ENCODE measurements at regions not wholly inside any gene's neighbourhood (a gene's known extent, or its start where the extent isn't known, plus 50 kb on each side); places are given as distances from the start of the nearest gene placed in this dataset.

GRCh38 chr2:204278454-204278853 is 266.8 kb upstream of the PARD3B start:
- DNase-seq: no peak

DNA sequence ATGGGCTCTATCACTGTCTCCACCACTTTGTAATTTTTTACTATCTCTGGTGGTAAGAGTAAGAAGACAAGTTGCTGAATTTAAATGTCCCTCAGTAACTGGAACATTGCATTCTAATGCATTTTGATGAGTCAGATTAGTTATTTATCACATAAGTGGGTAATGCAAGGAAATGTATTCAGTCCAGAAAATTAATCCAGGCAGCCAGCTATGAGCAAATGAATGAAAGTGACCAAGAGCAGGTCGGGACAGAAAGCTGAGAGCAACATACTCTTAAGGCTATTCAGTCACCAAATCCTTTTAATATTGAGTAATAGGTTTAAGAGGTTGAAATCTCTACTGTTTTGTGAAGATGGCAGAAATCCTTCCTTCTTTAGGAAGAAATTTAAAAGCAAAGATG is 265.5 kb upstream of the PARD3B start:
- DNase-seq: no peak

- no peak for DNase-seq
Measured at GRCh38 chr2:204280262-204280668, 265.0 kb upstream of the PARD3B start.

DNA sequence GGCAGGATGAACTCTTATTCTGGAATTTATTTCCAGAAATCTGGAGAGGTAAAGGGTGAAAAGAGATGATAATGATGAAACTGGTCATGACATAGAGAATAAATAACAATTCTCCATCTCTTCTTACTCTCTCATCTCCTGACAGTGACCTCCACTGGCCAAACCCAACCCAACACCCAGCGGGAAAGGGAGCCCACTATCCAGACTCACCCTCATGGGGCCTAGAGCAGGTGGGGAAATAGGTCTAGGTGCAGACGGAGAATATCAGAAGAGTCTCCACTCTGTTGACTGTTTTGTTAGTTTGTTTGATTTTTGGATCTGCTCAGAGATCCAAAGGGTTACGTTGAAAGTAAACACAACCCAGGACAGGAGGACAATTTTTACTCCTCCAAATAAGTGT is 263.2 kb upstream of the PARD3B start:
- DNase-seq: no peak

GRCh38 chr2:204282525-204282924 is 262.8 kb upstream of the PARD3B start:
- no peak for DNase-seq

- no peak for DNase-seq
Measured at GRCh38 chr2:204289066-204289465, 256.2 kb upstream of the PARD3B start.

DNA sequence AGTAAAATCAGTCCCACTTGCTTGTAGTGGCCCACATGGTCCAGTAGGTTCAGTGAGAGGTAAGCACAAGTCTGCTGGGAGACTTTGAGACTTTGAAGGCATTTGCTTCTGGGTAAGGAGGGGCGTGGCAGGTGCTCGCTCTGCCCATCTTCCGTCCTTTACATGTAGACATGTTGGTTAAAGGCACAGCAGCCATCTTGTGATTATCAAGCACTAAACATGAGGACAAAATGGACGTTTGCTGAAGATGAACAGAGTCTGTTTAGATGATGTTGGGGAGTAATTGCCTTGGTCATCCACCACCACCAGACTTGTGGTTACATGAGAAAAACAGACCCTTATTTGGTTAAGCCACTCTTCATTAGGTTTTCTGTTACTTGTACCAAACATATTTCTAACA is 252.8 kb upstream of the PARD3B start:
- no peak for DNase-seq

DNA sequence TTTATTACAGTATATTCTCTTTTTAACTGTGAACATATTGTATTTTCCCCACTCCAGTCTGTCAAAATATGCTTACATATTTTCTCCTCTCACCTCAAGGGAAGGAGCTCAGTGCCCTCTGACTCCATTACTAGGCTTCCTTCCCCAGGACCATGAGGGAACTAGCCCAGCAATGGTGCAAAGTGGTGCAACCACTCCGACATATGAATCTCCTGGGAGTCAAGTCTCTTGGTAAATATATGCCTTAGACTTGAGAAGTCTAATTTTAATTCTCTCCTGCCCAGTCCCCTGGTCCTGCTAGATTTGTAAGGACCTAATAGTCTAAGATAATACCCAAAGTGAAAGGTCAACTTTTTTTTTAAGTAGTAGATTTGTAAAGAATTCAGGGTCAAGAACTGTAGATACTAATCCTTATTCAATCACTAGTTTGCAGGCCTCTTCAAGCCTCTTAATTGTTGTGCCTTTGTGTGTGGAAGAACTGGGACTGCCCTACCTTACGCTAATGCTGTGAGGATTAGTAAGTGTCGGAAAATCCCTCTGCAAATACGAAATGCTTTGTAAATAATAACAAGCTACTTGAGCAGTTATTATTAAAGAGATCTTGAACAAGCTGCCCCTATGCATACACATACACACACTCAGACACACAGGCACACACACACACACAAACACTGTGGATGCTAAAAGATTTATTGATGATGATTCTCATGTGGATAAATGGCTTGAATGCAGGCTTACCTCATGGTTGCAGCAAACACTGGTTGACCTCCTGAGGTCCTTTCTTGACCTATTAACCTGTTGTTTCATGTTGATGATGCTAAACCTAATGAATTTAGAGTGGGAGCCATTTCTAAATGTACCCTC is 251.2 kb upstream of the PARD3B start:
- no peak for DNase-seq

- no peak for DNase-seq
Measured at GRCh38 chr2:204298404-204298803, 246.9 kb upstream of the PARD3B start.

DNA sequence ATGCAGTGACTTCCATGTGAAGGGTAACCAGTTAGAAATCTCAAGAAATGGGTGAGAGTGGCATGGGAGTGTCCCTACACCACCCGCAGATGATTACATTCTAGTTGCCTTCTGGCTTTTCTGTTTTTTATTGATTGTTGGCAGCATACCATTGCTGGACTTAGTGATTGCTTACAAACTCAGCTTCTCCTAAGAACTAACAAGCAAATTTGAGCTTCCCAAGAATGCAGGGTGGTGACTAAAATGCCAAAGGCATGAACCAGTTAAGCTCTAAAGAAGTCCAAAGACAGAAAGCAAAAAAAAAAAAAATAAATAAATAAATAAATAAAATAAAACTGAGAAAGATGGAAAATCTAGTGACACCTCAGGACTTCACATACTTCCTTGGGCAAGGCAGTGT is 245.5 kb upstream of the PARD3B start:
- DNase-seq: no peak

DNA sequence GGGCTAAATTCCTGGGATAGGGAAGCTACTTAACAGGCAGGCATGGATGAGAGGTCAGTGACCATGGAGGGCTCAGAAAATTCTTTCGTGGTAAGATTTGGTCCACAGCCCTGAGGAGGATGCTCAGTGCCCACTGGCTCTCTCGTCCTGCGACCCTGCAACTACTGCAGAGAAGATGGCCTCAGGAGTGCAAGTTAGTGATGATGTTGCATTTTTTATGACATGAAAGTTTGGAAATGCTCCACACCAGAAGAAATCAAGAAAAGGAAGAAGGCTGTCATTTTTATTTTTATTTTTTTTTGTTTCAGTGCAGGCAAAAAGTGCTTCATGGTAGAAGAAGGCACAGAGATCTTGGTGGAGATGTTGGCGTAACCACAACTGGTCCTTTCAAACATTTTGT is 238.6 kb upstream of the PARD3B start:
- DNase-seq: no peak

- no peak for DNase-seq
Measured at GRCh38 chr2:204312105-204312504, 233.2 kb upstream of the PARD3B start.

GRCh38 chr2:204313256-204313655 is 232.0 kb upstream of the PARD3B start:
- no peak for DNase-seq

GRCh38 chr2:204315236-204315662 is 230.0 kb upstream of the PARD3B start:
- DNase-seq: no peak

- DNase-seq: no peak
Measured at GRCh38 chr2:204317640-204318039, 227.6 kb upstream of the PARD3B start.

GRCh38 chr2:204321027-204321800 is 224.1 kb upstream of the PARD3B start:
- DNase-seq: no peak

GRCh38 chr2:204321910-204322751 is 223.1 kb upstream of the PARD3B start:
- no peak for DNase-seq

GRCh38 chr2:204325468-204325867 is 219.8 kb upstream of the PARD3B start:
- DNase-seq: peak in 2 of 4 experiments; percentile 6 to 16

DNA sequence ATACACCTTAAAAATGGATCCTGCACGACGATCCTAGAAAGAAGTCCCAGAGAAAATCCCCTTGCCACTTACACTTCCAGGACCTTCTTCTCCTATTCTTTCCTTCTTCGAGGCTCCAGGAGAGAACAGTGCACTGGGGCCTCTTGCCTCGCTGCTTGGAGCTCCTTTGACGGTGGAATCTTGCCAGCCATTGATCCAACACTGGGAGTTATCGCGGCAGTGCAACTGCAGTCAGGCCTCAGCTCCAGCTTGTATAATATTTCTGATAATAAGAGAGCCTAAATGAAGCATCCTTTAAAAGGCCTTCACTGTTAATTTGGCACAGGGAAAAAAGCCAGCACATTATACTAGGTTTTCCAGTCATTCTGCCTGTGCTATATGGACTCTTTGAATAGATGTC is 216.9 kb upstream of the PARD3B start:
- no peak for DNase-seq

DNA sequence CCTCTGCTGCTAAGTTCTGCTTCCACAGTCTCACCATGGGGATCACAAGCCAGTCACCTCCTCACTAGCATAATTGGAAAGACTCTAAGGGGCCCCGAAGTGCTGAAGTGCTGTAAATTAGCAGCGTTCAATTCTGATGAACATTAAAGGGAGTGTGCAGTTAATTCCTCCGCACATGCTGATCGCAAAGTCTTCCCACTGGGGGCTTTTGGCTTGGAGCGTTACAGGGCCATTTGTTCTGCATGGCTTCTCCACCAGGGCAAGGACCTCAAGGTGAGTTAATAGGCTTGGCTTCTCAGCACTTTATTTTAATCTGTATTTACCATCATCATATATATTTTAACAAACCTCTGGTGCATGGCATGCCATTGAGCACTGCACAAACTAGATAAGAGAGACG is 216.3 kb upstream of the PARD3B start:
- no peak for DNase-seq

DNA sequence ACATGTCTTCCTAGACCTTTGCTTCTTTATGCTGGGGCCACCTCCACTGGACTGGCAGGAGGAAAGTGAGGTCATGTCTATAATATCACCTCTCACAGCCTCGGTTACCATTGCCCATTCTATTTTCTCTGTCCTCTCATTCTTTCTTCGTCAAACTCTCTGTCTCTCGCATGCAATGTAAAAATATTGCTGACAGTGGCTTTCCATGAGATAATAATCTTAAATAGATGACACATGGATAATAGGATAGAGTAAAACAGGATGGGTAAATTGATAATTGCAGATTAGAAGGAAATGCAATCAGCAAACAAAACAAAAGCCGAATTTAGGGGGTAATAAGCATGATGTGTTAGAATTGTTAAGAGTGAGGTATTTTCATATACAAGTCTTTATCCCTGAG is 215.7 kb upstream of the PARD3B start:
- no peak for DNase-seq

DNA sequence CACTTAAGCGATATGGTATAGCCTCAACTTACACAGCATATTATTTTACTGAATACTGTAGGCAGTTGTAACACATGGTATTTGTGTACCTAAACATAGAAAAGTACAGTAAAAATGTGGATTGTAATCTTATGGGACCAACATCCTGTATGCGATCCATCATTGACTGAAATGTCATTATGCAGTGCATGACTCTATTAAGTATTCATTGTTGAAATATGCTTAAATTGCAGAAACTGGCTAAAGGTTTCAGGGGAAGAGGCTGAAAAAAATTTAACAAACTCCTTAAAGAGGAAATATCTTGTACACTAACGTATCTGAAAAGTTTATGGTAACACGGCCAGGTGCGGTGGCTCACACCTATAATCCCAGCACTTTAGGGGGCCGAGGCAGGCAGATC is 214.1 kb upstream of the PARD3B start:
- DNase-seq: no peak

DNA sequence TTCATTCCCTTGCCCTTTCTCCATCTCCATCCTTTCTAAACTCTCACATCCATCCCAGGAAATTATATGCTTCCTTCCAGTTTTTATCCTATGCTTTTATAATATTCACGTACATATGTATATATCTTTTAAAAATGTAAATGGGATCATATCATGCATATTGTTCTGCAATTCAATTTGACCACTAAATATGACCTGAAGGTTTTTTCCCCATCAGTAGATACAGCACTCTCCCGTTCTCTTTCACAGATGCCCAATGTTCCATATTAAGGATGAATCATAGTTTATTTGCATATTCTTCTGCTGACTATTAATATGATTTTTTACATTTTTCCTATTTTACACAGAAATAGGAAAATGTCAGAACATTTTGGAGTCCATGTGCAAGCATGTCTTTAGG is 213.3 kb upstream of the PARD3B start:
- no peak for DNase-seq
